HEK293 (cell line): ENCODE measurements at regions not wholly inside any gene's neighbourhood (a gene's known extent, or its start where the extent isn't known, plus 50 kb on each side); places are given as distances from the start of the nearest gene placed in this dataset.

Source experiments
- CTCF ChIA-PET: fragments of 350-600 bp; formaldehyde crosslinking; extraction: SDS; loops from one replicate; lab custom pipeline; 2021; ENCODE audit warnings: antibody characterized with exemption; lab: Yijun Ruan, JAX
- POLR2A ChIA-PET: fragments of 300-600 bp; formaldehyde crosslinking; extraction: SDS; loops from one replicate; lab custom pipeline; 2020; ENCODE audit warnings: antibody characterized with exemption, inconsistent platforms; lab: Yijun Ruan, JAX
- H3K27ac ChIP-seq: fragments of 200-500 bp; sonication (Bioruptor generic); 2 replicates; pipeline ENCODE4 v1.5.1; 2014; ENCODE audit warnings: low read depth, low read length, control low read depth, inconsistent platforms; ENCODE audit errors: extremely low read depth
- H3K36me3 ChIP-seq, 2 experiments: fragments of 200-500 bp in 1 of 2; sonication (Bioruptor generic) in 1 of 2; 1 replicate in 1 of 2; 2 replicates in 1 of 2; pipeline ENCODE4 v1.5.1; 2014 to 2017; ENCODE audit warnings: inconsistent platforms in 2 of 2, low read length in 2 of 2; ENCODE audit not compliant: control insufficient read depth in 2 of 2, insufficient read depth in 1 of 2
- H3K4me1 ChIP-seq: fragments of 200-500 bp; sonication (Bioruptor generic); 2 replicates; pipeline ENCODE4 v1.5.1; 2014; ENCODE audit warnings: mild to moderate bottlenecking, low read length, inconsistent platforms; ENCODE audit not compliant: control insufficient read depth, insufficient read depth
- H3K4me3 ChIP-seq: 2 replicates; pipeline ENCODE4 v1.5.1; 2011; ENCODE audit warnings: low read depth, mild to moderate bottlenecking, control low read depth, low read length, moderate library complexity
- H3K9me3 ChIP-seq: fragments of 200-500 bp; sonication (Bioruptor generic); 2 replicates; pipeline ENCODE4 v1.5.1; 2014; ENCODE audit warnings: low read depth, low read length, inconsistent platforms; ENCODE audit not compliant: control insufficient read depth, insufficient read depth
- GFI1B ChIP-seq: fragments of 450-650 bp; formaldehyde crosslinking; IDR thresholded peaks from 2 replicates; pipeline ENCODE4 v1.5.1; 2016; ENCODE audit warnings: missing biosample characterization, missing genetic modification characterization
- KLF9 ChIP-seq: fragments of 450-650 bp; formaldehyde crosslinking; IDR thresholded peaks from 2 replicates; pipeline ENCODE4 v1.5.1; 2016; ENCODE audit warnings: missing biosample characterization, missing genetic modification characterization, low read depth
- ZBTB8A ChIP-seq: fragments of 450-650 bp; formaldehyde crosslinking; IDR thresholded peaks from 2 replicates; pipeline ENCODE4 v1.5.1; 2016; ENCODE audit warnings: missing biosample characterization, missing genetic modification characterization
- ZFP41 ChIP-seq: fragments of 450-650 bp; formaldehyde crosslinking; IDR thresholded peaks from 2 replicates; pipeline ENCODE4 v1.5.1; 2016; ENCODE audit warnings: missing biosample characterization, missing genetic modification characterization, borderline replicate concordance
- ZNF112 ChIP-seq: fragments of 450-650 bp; formaldehyde crosslinking; IDR thresholded peaks from 2 replicates; pipeline ENCODE4 v1.5.0; 2017; ENCODE audit warnings: missing biosample characterization, missing genetic modification characterization
- ZNF121 ChIP-seq: fragments of 450-650 bp; formaldehyde crosslinking; IDR thresholded peaks from 2 replicates; pipeline ENCODE4 v1.5.1; 2016; ENCODE audit warnings: missing biosample characterization, missing genetic modification characterization
- ZNF23 ChIP-seq: fragments of 450-650 bp; formaldehyde crosslinking; IDR thresholded peaks from 2 replicates; pipeline ENCODE4 v1.5.1; 2016; ENCODE audit warnings: missing biosample characterization, missing genetic modification characterization, borderline replicate concordance
- ZNF311 ChIP-seq: fragments of 450-650 bp; formaldehyde crosslinking; IDR thresholded peaks from 2 replicates; pipeline ENCODE4 v1.5.1; 2017; ENCODE audit warnings: missing biosample characterization, missing genetic modification characterization, borderline replicate concordance
- ZNF350 ChIP-seq: fragments of 450-650 bp; formaldehyde crosslinking; IDR thresholded peaks from 2 replicates; pipeline ENCODE4 v1.5.0; 2017; ENCODE audit warnings: missing biosample characterization, mild to moderate bottlenecking, missing genetic modification characterization
- ZNF391 ChIP-seq: fragments of 450-650 bp; formaldehyde crosslinking; IDR thresholded peaks from 2 replicates; pipeline ENCODE4 v1.5.1; 2016; ENCODE audit warnings: low read depth, missing biosample characterization, missing genetic modification characterization, borderline replicate concordance
- ZNF48 ChIP-seq: fragments of 450-650 bp; formaldehyde crosslinking; IDR thresholded peaks from 2 replicates; pipeline ENCODE4 v1.5.1; 2016; ENCODE audit warnings: missing biosample characterization, missing genetic modification characterization
- ZNF555 ChIP-seq: fragments of 450-650 bp; formaldehyde crosslinking; conservative IDR thresholded peaks from 2 replicates; pipeline ENCODE4 v1.5.1; 2017; ENCODE audit warnings: missing biosample characterization, mild to moderate bottlenecking, missing genetic modification characterization, inconsistent platforms
- ZNF596 ChIP-seq: fragments of 450-650 bp; IDR thresholded peaks from 2 replicates; pipeline ENCODE4 v1.5.0; 2018; ENCODE audit warnings: missing biosample characterization, mild to moderate bottlenecking, missing genetic modification characterization, moderate library complexity
- ZNF664 ChIP-seq: fragments of 450-650 bp; formaldehyde crosslinking; IDR thresholded peaks from 2 replicates; pipeline ENCODE4 v1.5.1; 2016; ENCODE audit warnings: missing biosample characterization, missing genetic modification characterization
- ZNF670 ChIP-seq: fragments of 450-650 bp; formaldehyde crosslinking; IDR thresholded peaks from 2 replicates; pipeline ENCODE4 v1.5.1; 2016; ENCODE audit warnings: missing biosample characterization, missing genetic modification characterization, low read depth
- TF ChIP-seq, protein P1 (sequence below): fragments of 450-650 bp; formaldehyde crosslinking; IDR thresholded peaks from 2 replicates; pipeline ENCODE4 v1.5.1; 2017; ENCODE audit warnings: missing biosample characterization, missing genetic modification characterization
- TF ChIP-seq, protein P2 (sequence below): fragments of 450-650 bp; formaldehyde crosslinking; IDR thresholded peaks from 2 replicates; pipeline ENCODE4 v1.5.1; 2016; ENCODE audit warnings: missing biosample characterization, missing genetic modification characterization
- TF ChIP-seq, protein P3 (sequence below): fragments of 450-650 bp; formaldehyde crosslinking; IDR thresholded peaks from 2 replicates; pipeline ENCODE4 v1.5.1; 2016; ENCODE audit warnings: missing biosample characterization, missing genetic modification characterization

- Histone ChIP-seq H3K36me3 (no peaks in the 10 kb centered on the region), H3K4me3 (no peak overlapping the region), H3K9me3 (no peaks in the 10 kb centered on the region), H3K4me1 (no peaks in the 10 kb centered on the region), H3K27ac (no peak overlapping the region)
- TF ChIP-seq ZNF391 (tag by site-specific recombination) (no peak), ZNF664 (tag by site-specific recombination) (no peak), KLF9 (no peak), GFI1B (tag by site-specific recombination) (no peak), ZNF23 (tag by site-specific recombination) (no peak)
- TF ChIP-seq, protein P1, sequence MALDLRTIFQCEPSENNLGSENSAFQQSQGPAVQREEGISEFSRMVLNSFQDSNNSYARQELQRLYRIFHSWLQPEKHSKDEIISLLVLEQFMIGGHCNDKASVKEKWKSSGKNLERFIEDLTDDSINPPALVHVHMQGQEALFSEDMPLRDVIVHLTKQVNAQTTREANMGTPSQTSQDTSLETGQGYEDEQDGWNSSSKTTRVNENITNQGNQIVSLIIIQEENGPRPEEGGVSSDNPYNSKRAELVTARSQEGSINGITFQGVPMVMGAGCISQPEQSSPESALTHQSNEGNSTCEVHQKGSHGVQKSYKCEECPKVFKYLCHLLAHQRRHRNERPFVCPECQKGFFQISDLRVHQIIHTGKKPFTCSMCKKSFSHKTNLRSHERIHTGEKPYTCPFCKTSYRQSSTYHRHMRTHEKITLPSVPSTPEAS (tag by site-specific recombination): no peak
- POLR2A ChIA-PET: no interaction called here
- CTCF ChIA-PET: interaction anchor here (0.5 to 3.7 kb wide), 15 partner anchors 10 to 1359 kb away, joined by 3 to 28 read pairs (median 7); no protein-coding TSS in a partner anchor
These were observed 522.9 kb upstream of the DAB2 start for GRCh38 chr5:39947657-39948056.

- POLR2A ChIA-PET: no interaction called here
- CTCF ChIA-PET: interaction anchor here (0.6 to 3.7 kb wide), 3 partner anchors 46 to 743 kb away, joined by 3 to 25 read pairs (median 5); no protein-coding TSS in a partner anchor
- Histone ChIP-seq H3K36me3 (no peaks in the 10 kb centered on the region), H3K27ac (no peak overlapping the region), H3K4me3 (no peak overlapping the region), H3K9me3 (no peaks in the 10 kb centered on the region), H3K4me1 (no peaks in the 10 kb centered on the region)
- TF ChIP-seq, protein P2, sequence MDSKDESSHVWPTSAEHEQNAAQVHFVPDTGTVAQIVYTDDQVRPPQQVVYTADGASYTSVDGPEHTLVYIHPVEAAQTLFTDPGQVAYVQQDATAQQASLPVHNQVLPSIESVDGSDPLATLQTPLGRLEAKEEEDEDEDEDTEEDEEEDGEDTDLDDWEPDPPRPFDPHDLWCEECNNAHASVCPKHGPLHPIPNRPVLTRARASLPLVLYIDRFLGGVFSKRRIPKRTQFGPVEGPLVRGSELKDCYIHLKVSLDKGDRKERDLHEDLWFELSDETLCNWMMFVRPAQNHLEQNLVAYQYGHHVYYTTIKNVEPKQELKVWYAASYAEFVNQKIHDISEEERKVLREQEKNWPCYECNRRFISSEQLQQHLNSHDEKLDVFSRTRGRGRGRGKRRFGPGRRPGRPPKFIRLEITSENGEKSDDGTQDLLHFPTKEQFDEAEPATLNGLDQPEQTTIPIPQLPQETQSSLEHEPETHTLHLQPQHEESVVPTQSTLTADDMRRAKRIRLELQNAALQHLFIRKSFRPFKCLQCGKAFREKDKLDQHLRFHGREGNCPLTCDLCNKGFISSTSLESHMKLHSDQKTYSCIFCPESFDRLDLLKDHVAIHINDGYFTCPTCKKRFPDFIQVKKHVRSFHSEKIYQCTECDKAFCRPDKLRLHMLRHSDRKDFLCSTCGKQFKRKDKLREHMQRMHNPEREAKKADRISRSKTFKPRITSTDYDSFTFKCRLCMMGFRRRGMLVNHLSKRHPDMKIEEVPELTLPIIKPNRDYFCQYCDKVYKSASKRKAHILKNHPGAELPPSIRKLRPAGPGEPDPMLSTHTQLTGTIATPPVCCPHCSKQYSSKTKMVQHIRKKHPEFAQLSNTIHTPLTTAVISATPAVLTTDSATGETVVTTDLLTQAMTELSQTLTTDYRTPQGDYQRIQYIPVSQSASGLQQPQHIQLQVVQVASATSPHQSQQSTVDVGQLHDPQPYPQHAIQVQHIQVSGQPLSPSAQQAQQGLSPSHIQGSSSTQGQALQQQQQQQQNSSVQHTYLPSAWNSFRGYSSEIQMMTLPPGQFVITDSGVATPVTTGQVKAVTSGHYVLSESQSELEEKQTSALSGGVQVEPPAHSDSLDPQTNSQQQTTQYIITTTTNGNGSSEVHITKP: no peak
- TF ChIP-seq ZNF121 (tag by site-specific recombination) (no peak), ZBTB8A (tag by site-specific recombination) (no peak), ZNF555 (tag by site-specific recombination) (no peak), ZNF596 (no peak), ZNF48 (tag by site-specific recombination) (no peak), ZNF670 (tag by site-specific recombination) (no peak), ZNF311 (tag by site-specific recombination) (no peak), ZNF350 (tag by site-specific recombination) (no peak), ZFP41 (tag by site-specific recombination) (no peak), ZNF112 (tag by site-specific recombination) (no peak)
- TF ChIP-seq, protein P3, sequence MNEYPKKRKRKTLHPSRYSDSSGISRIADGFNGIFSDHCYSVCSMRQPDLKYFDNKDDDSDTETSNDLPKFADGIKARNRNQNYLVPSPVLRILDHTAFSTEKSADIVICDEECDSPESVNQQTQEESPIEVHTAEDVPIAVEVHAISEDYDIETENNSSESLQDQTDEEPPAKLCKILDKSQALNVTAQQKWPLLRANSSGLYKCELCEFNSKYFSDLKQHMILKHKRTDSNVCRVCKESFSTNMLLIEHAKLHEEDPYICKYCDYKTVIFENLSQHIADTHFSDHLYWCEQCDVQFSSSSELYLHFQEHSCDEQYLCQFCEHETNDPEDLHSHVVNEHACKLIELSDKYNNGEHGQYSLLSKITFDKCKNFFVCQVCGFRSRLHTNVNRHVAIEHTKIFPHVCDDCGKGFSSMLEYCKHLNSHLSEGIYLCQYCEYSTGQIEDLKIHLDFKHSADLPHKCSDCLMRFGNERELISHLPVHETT: no peak
These were observed 521.7 kb upstream of the DAB2 start for GRCh38 chr5:39946356-39947045.
